ENCODE measurements at regions not wholly inside any gene's neighbourhood (a gene's known extent, or its start where the extent isn't known, plus 50 kb on each side); places are given as distances from the start of the nearest gene placed in this dataset.

GRCh38 chr3:96750094-96750767 is 64.2 kb upstream of the EPHA6 start:
- no peaks in the 10 kb centered on the region for H3K36me3 ChIP-seq
- no peaks in the 10 kb centered on the region for H3K27me3 ChIP-seq
- intact Hi-C loops (cut with DNase I), result no loop called here
- DNase-seq (no peak), ATAC-seq (peak; percentile 27)
- H3K27ac ChIP-seq, result no peak overlapping the region
- no peaks in the 10 kb centered on the region for H3K4me1 ChIP-seq
- H3K9me3 ChIP-seq, result no peaks in the 10 kb centered on the region
- no peak for TF ChIP-seq CTCF (IDR thresholded peaks at IDR 0.05)
- no peak overlapping the region for H3K4me3 ChIP-seq

- H3K27ac ChIP-seq, result no peak overlapping the region
- no peaks in the 10 kb centered on the region for H3K27me3 ChIP-seq
- ATAC-seq (no peak), DNase-seq (no peak)
- H3K36me3 ChIP-seq, result no peaks in the 10 kb centered on the region
- no peaks in the 10 kb centered on the region for H3K4me1 ChIP-seq
- intact Hi-C loops (cut with DNase I), result no loop called here
- no peaks in the 10 kb centered on the region for H3K9me3 ChIP-seq
- H3K4me3 ChIP-seq, result no peak overlapping the region
- TF ChIP-seq CTCF (IDR thresholded peaks at IDR 0.05), result no peak
Measured at GRCh38 chr3:96753124-96753523, 61.3 kb upstream of the EPHA6 start.

GRCh38 chr3:96754128-96754527 is 60.3 kb upstream of the EPHA6 start:
- intact Hi-C loops (cut with DNase I), result no loop called here
- DNase-seq (peak; percentile 41), ATAC-seq (no peak)
- Histone ChIP-seq H3K27ac (no peak overlapping the region), H3K9me3 (no peaks in the 10 kb centered on the region), H3K4me1 (no peaks in the 10 kb centered on the region), H3K4me3 (no peak overlapping the region), H3K27me3 (no peaks in the 10 kb centered on the region), H3K36me3 (no peaks in the 10 kb centered on the region)
- TF ChIP-seq CTCF (IDR thresholded peaks at IDR 0.05), result no peak

GRCh38 chr3:96755519-96755918 is 58.9 kb upstream of the EPHA6 start:
- Histone ChIP-seq H3K27ac (no peak overlapping the region), H3K4me3 (no peak overlapping the region), H3K4me1 (no peaks in the 10 kb centered on the region), H3K27me3 (no peaks in the 10 kb centered on the region), H3K36me3 (no peaks in the 10 kb centered on the region), H3K9me3 (no peaks in the 10 kb centered on the region)
- intact Hi-C loops (cut with DNase I), result no loop called here
- no peak for TF ChIP-seq CTCF (IDR thresholded peaks at IDR 0.05)
- DNase-seq (no peak), ATAC-seq (no peak)

- H3K27ac ChIP-seq, result no peak overlapping the region
- TF ChIP-seq CTCF (IDR thresholded peaks at IDR 0.05), result no peak
- intact Hi-C loops (cut with DNase I), result no loop called here
- ATAC-seq, result no peak
- H3K4me3 ChIP-seq, result no peak overlapping the region
- H3K27me3 ChIP-seq, result no peaks in the 10 kb centered on the region
- no peaks in the 10 kb centered on the region for H3K4me1 ChIP-seq
- H3K36me3 ChIP-seq, result no peaks in the 10 kb centered on the region
- no peaks in the 10 kb centered on the region for H3K9me3 ChIP-seq
- DNase-seq, result no peak
Measured at GRCh38 chr3:96756516-96756915, 57.9 kb upstream of the EPHA6 start.

- Histone ChIP-seq H3K4me1 (no peaks in the 10 kb centered on the region), H3K9me3 (no peaks in the 10 kb centered on the region), H3K36me3 (no peaks in the 10 kb centered on the region), H3K27ac (no peak overlapping the region), H3K27me3 (no peaks in the 10 kb centered on the region), H3K4me3 (no peak overlapping the region)
- ATAC-seq (no peak), DNase-seq (no peak)
- TF ChIP-seq CTCF (IDR thresholded peaks at IDR 0.05), result no peak
- intact Hi-C loops (cut with DNase I), result no loop called here
Measured at GRCh38 chr3:96760956-96761355, 53.4 kb upstream of the EPHA6 start.
